NCI-H748 (cell line): ENCODE measurements at regions not wholly inside any gene's neighbourhood (a gene's known extent, or its start where the extent isn't known, plus 50 kb on each side); places are given as distances from the start of the nearest gene placed in this dataset.
"Not testable (repeated sequence)": the region's sequence is repeated elsewhere in the genome, so short reads cannot be mapped to it uniquely, and the experiment has no call there.

Source experiments
- DNase-seq: peaks from one replicate; lab custom pipeline; 2025; ENCODE audit not compliant: unreplicated experiment; lab: John Stamatoyannopoulos, UW

- DNase-seq = no peak
These were observed 225.9 kb upstream of the GYPA start for GRCh38 chr4:144366425-144366824.

- no peak for DNase-seq
These were observed 231.0 kb upstream of the GYPA start for GRCh38 chr4:144371485-144371884.

- peak; percentile 2 for DNase-seq
These were observed 233.5 kb upstream of the GYPA start for GRCh38 chr4:144374065-144374464.

- DNase-seq = no peak
These were observed 236.3 kb upstream of the GYPA start for GRCh38 chr4:144376866-144377265.

GRCh38 chr4:144384408-144384807 lies 243.9 kb upstream of the GYPA start:
- no peak for DNase-seq

GRCh38 chr4:144399927-144400326 lies 246.0 kb upstream of the HHIP start:
- peak; percentile 8 for DNase-seq

- no peak for DNase-seq
These were observed 243.8 kb upstream of the HHIP start for GRCh38 chr4:144402176-144402575.

GRCh38 chr4:144402999-144403398 lies 243.0 kb upstream of the HHIP start:
- no peak for DNase-seq

- no peak for DNase-seq
These were observed 242.1 kb upstream of the HHIP start for GRCh38 chr4:144403893-144404292.

GRCh38 chr4:144409525-144409924 lies 236.4 kb upstream of the HHIP start:
- DNase-seq = no peak

- no peak for DNase-seq
These were observed 235.6 kb upstream of the HHIP start for GRCh38 chr4:144410230-144410783.

- no peak for DNase-seq
These were observed 234.8 kb upstream of the HHIP start for GRCh38 chr4:144411119-144411518.

GRCh38 chr4:144411700-144412099 lies 234.3 kb upstream of the HHIP start:
- no peak for DNase-seq

- no peak for DNase-seq
These were observed 224.9 kb upstream of the HHIP start for GRCh38 chr4:144421056-144421455.

- DNase-seq = no peak
These were observed 224.0 kb upstream of the HHIP start for GRCh38 chr4:144421839-144422565.

GRCh38 chr4:144423930-144424329 lies 222.0 kb upstream of the HHIP start:
- no peak for DNase-seq

GRCh38 chr4:144426023-144426422 lies 219.9 kb upstream of the HHIP start:
- not testable (repeated sequence) for DNase-seq

GRCh38 chr4:144442713-144443112 lies 203.2 kb upstream of the HHIP start:
- no peak for DNase-seq

- no peak for DNase-seq
These were observed 196.3 kb upstream of the HHIP start for GRCh38 chr4:144449611-144450010.

GRCh38 chr4:144450526-144450925 lies 195.4 kb upstream of the HHIP start:
- DNase-seq = no peak

GRCh38 chr4:144451766-144452450 lies 194.0 kb upstream of the HHIP start:
- DNase-seq = no peak

GRCh38 chr4:144456196-144456595 lies 189.8 kb upstream of the HHIP start:
- DNase-seq = no peak
